Upper lobe of left lung (tissue), 4 donors: ENCODE measurements at regions not wholly inside any gene's neighbourhood (a gene's known extent, or its start where the extent isn't known, plus 50 kb on each side); places are given as distances from the start of the nearest gene placed in this dataset.

Experiments used
- EP300 ChIP-seq, 4 donors: sonication (generic); formaldehyde crosslinking; IDR thresholded peaks; one replicate each; pipeline ENCODE4 v1.5.1; 2017; ENCODE audit warnings: antibody characterized with exemption in 4 of 4, control low read depth in 2 of 4
- POLR2A ChIP-seq, 4 donors: fragments of 450-650 bp; IDR thresholded peaks; one replicate each; pipeline ENCODE4 v1.5.1; 2016 to 2017; ENCODE audit warnings: antibody characterized with exemption in 4 of 4, mild to moderate bottlenecking in 2 of 4
- POLR2AphosphoS5 ChIP-seq, 2 donors: sonication (generic); formaldehyde crosslinking; IDR thresholded peaks; one replicate each; pipeline ENCODE4 v1.5.1; 2017; ENCODE audit warnings: antibody characterized with exemption in 2 of 2

GRCh38 chr1:60753036-60753900, 329.1 kb upstream of the NFIA start:
- TF ChIP-seq EP300 (IDR thresholded peaks at IDR 0.05) = no peak
- no peak for TF ChIP-seq POLR2AphosphoS5 (IDR thresholded peaks at IDR 0.05)
- no peak for TF ChIP-seq POLR2A (IDR thresholded peaks at IDR 0.05)
